Stimulated activated naive CD8-positive, alpha-beta T cell treated with anti-CD3 and anti-CD28 coated beads, Interleukin-15, Interleukin-2, amounts not matched to agents 100 U/mL and 50 U/mL, for 24 hours (primary cell): ENCODE measurements at regions not wholly inside any gene's neighbourhood (a gene's known extent, or its start where the extent isn't known, plus 50 kb on each side); places are given as distances from the start of the nearest gene placed in this dataset.

Experiments used
- ATAC-seq: fragments of 150-1000 bp; cut with Tn5 transposase; one replicate; pipeline ENCODE4 v1.10.0; 2021
- DNase-seq: peaks from one replicate; pipeline ENCODE4 v3.0.0; 2021

DNA sequence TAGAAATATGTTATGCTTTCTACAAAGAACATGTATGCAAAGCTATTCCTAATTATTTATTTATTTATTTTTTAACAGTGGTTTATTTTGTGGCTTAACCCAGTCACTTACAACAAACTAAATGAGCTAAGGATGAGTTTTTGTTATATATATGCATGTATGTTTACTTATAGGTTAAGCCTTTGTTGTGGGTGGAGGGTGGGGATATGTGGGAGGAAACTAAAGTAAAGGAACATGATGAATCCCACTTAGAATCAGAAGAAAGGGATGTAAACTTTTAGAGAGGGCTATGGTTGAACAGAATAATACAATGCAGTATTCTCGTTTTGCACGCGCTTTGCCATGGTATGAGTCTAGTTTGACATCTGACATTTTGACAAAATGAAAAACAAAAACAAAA lies 321.0 kb upstream of the RUNX1 start:
- ATAC-seq (no peak), DNase-seq (no peak)

DNA sequence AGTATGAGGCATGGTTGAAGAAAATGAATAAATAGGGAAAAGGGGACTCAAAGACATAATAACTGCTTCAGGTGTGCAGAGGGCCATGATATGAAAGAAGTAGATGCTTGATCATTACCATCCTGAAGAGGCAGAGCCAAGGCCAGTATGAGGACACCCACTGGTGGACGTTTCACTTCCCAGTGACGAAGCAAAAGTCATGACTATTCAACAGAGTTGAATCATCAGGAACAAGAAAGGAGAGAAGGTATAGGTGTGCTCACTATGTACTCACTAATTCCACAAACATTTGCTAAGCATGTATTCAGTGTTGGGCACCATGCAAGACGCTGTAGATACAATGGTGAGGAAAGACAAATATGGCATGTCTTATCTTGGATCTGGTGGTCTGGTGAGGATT lies 319.2 kb upstream of the RUNX1 start:
- no peak for ATAC-seq
- no peak for DNase-seq

DNA sequence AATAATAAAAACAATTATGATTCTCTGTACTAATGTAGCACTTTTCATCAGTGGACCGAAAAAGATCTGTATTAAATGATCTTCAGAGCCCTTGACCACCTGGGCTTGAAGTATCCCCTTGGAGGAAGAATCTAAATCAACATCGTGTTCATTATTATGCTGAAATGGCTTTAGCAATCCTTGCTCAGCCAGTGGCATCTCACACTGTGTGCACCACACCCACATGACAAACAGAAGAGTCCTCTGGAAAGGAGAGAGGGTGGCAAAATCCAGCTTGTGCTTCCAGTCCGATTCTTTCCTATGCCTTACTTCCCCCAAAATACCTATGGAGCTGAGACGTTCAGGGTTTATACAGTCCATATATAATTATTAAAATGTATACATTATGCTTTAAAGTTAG lies 318.5 kb upstream of the RUNX1 start:
- DNase-seq (no peak), ATAC-seq (no peak)

- DNase-seq (no peak), ATAC-seq (no peak)
These were observed 317.4 kb upstream of the RUNX1 start for GRCh38 chr21:35366394-35367080.

- DNase-seq (no peak), ATAC-seq (no peak)
These were observed 314.4 kb upstream of the RUNX1 start for GRCh38 chr21:35363458-35363857.

- DNase-seq = no peak
- ATAC-seq = no peak
These were observed 312.9 kb upstream of the RUNX1 start for GRCh38 chr21:35361988-35362387.

- no peak for DNase-seq
These were observed 311.9 kb upstream of the RUNX1 start for GRCh38 chr21:35360870-35361570.

GRCh38 chr21:35359076-35359475 lies 310.0 kb upstream of the RUNX1 start:
- DNase-seq (no peak), ATAC-seq (no peak)

More at GRCh38 chr21:35360870-35361570, 311.9 kb upstream of the RUNX1 start:
- no peak for ATAC-seq

GRCh38 chr21:35358008-35358407 lies 308.9 kb upstream of the RUNX1 start:
- DNase-seq = no peak
- peak; percentile 79 for ATAC-seq

DNA sequence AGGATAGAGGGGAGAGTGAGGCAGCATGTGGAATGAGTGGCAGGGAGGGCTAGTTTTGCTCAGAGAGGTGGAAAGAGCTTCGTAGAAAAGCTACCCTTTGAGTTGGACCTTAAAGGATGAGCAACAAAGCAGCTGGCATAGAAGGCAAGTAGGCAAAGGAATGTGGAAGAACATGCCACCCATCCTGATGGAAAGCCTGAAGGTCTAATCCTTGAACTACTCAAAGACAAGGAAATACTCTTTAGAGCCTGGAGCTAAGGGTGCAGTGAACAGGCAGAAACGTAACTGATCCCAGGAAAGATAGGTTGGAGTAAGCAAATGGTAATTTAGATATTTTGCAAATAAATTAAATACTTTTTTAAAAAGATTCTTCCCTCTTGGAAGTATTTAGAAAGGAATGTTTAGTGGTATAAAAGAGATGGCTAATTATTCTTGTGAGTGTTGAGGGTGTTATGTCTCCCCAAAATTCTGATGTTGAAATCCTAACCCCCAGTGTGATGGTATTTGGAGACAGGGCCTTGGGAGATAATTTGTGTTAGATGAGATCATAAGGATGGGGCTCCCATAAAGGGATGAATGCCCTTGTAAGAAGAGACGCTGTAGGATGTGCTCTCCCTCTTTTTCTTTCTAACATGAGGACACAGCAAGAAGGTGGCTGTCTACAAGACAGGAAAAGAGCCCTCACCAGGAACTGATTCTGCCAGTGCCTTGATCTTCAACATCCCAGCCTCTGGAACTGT lies 308.1 kb upstream of the RUNX1 start:
- ATAC-seq = no peak
- no peak for DNase-seq

GRCh38 chr21:35354078-35354477 lies 305.0 kb upstream of the RUNX1 start:
- DNase-seq = no peak

GRCh38 chr21:35352793-35353192 lies 303.7 kb upstream of the RUNX1 start:
- no peak for DNase-seq
- no peak for ATAC-seq

More at GRCh38 chr21:35354078-35354477, 305.0 kb upstream of the RUNX1 start:
- ATAC-seq = no peak

DNA sequence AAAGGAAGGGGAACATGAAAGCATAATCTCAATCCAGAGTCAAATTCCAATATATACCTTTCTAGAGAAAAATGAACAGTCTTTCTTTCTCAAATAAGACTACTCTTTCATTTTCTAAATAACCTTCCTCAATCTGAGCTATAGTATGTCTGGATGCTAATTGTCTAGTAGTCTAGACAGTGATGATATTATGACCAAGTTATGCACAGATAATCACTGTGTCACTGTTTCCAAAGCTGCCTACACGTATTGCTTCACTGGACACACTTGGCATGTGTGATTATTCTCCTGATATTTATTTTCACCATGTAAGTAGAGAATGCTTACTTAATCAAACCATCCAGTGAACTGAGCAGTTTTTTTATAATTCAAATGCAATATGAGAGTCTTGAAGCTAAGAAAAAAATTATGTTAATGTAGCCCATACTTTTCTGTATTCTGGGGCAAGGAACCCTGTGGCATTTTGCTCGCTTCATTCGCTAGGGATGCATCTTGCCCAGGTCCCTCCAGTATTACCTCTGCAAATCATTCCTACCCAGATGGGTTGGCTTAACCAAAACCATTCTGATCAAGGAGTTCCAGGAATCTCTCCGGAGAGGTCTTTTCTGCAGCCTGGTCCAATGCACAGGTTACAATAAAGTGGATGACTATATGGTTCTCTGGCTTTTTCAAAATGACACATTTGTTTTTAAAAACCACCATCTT lies 303.1 kb upstream of the RUNX1 start:
- ATAC-seq (peak; percentile 55), DNase-seq (no peak)

GRCh38 chr21:35351434-35351833 lies 302.3 kb upstream of the RUNX1 start:
- DNase-seq (no peak), ATAC-seq (no peak)

DNA sequence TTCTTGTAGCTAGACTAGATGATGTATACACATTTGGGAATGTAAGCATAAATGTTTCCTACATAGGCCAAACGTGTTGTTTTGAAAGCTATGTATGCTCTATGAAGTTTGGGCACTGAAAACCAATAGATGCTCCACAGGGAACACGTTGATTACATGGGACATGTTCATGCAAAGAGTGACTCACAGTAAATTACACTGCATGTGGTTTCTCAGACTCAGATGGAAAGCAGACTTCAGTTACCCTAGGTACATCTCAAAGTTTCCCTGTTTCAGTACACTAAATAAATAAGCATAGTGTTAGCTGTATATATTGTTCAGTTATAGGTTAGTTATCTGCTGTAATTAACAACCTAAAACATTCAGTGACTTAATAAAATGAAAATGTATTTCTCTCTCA lies 301.9 kb upstream of the RUNX1 start:
- ATAC-seq = peak; percentile 94
- DNase-seq = no peak

- ATAC-seq (no peak), DNase-seq (no peak)
These were observed 300.4 kb upstream of the RUNX1 start for GRCh38 chr21:35349376-35350080.

GRCh38 chr21:35348686-35349085 lies 299.6 kb upstream of the RUNX1 start:
- no peak for DNase-seq
- no peak for ATAC-seq

GRCh38 chr21:35346697-35347096 lies 297.6 kb upstream of the RUNX1 start:
- no peak for ATAC-seq
- no peak for DNase-seq

DNA sequence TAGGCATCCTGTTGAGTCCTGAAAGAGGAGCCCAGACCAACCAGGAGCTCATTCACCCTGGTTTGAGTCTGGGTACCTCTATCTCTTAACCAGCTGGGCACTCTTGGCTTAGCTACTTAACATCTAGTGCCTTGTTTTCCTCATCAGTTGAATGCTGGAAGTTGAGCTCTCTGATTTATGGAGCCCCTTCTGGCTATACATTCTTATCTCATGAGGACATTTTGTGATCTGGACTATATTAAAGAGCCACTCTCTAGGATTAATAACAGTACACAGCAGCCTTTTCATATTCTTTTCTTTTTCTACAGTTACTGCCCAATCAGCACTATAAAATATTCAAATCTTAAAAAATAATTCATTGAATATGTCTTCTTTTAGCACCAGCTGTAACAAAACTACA lies 296.9 kb upstream of the RUNX1 start:
- ATAC-seq (no peak), DNase-seq (no peak)

- DNase-seq = no peak
- no peak for ATAC-seq
These were observed 295.5 kb upstream of the RUNX1 start for GRCh38 chr21:35344582-35344981.

DNA sequence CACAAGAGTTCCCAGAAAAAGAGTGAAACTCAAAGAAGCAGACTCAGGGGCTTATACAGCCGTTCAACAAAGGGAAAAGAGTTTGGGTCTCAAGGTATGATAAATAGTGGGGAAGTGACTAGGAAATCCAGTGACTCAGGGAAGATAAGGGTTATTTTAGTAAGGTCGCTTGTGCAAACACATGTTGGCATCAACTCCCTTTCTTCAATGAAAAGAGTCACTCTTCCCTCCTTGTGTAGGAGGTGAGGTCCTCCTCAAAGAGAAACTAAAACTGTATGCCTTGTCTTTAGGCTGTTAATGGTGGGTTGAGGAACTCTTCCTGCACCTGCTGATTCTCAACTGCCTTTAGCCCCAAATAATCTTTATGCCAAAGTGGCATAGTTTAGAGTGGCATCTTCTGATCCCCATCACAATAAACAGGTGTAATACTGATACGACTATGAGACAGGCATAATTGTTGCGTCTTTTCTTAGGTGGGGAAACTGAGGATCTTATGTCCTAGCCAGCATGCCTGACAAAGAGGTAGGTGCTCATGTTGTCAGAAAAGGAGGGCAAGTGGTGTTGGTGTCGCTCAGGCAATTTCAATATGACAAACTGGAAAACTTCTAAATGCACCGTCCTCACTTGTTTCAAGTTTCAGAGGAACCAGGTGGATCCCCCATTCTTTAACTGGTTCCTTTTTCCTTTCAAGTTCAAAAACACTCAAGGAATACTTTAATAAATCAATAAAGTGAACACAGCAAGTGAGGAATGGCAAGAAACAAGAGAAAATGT lies 294.1 kb upstream of the RUNX1 start:
- ATAC-seq (peak; percentile 85), DNase-seq (no peak)
